Smooth muscle cell (in vitro differentiated cells): ENCODE measurements at regions not wholly inside any gene's neighbourhood (a gene's known extent, or its start where the extent isn't known, plus 50 kb on each side); places are given as distances from the start of the nearest gene placed in this dataset.

Source experiments
- DNase-seq: peaks from one replicate; lab custom pipeline; 2025; ENCODE audit not compliant: unreplicated experiment; lab: John Stamatoyannopoulos, UW
- H2AFZ ChIP-seq: fragments of 200-600 bp; sonication (generic); 2 replicates; pipeline ENCODE4 v1.6.0; 2016; ENCODE audit warnings: antibody characterized with exemption, low read depth, mild to moderate bottlenecking
- H3F3A ChIP-seq: fragments of 200-600 bp; sonication (generic); 2 replicates; pipeline ENCODE4 v1.6.0; 2017; ENCODE audit warnings: antibody characterized with exemption, low read depth
- H3K27ac ChIP-seq: fragments of 200-600 bp; sonication (generic); 2 replicates; pipeline ENCODE4 v1.5.1; 2016; ENCODE audit warnings: low read depth, mild to moderate bottlenecking
- H3K27me3 ChIP-seq: fragments of 200-600 bp; sonication (generic); 2 replicates; pipeline ENCODE4 v1.6.1; 2016; ENCODE audit warnings: low read depth, mild to moderate bottlenecking
- H3K36me3 ChIP-seq: fragments of 200-600 bp; sonication (generic); 2 replicates; pipeline ENCODE4 v1.5.1; 2016; ENCODE audit warnings: low read depth
- H3K4me1 ChIP-seq: fragments of 200-600 bp; sonication (generic); 2 replicates; pipeline ENCODE4 v1.5.1; 2016; ENCODE audit warnings: low read depth
- H3K4me2 ChIP-seq: fragments of 200-600 bp; sonication (generic); 2 replicates; pipeline ENCODE4 v1.6.0; 2016; ENCODE audit warnings: mild to moderate bottlenecking
- H3K4me3 ChIP-seq: fragments of 200-600 bp; sonication (generic); 2 replicates; pipeline ENCODE4 v1.5.1; 2016; ENCODE audit warnings: mild to moderate bottlenecking
- H3K79me2 ChIP-seq: fragments of 200-600 bp; sonication (generic); 2 replicates; pipeline ENCODE4 v1.6.0; 2016; ENCODE audit warnings: low read depth, mild to moderate bottlenecking
- H3K9ac ChIP-seq: fragments of 200-600 bp; sonication (generic); 2 replicates; pipeline ENCODE4 v1.6.0; 2016; ENCODE audit warnings: low read depth
- H3K9me3 ChIP-seq: fragments of 200-600 bp; sonication (generic); replicated peaks from 2 replicates; pipeline ENCODE4 v1.5.1; 2016; ENCODE audit warnings: low read depth
- H4K20me1 ChIP-seq: fragments of 200-600 bp; sonication (generic); 2 replicates; pipeline ENCODE4 v1.6.0; 2016; ENCODE audit warnings: low read depth
- WGBS: methylation state at CpG from one replicate; pipeline ENCODE4 v1.1.7; 2016; ENCODE audit warnings: low lambda C conversion rate; 5-methylcytosine and 5-hydroxymethylcytosine counted together
- TF ChIP-seq, protein P1 (sequence below): fragments of 200-600 bp; sonication (generic); IDR thresholded peaks from 2 replicates; pipeline ENCODE4 v1.5.1; 2017; ENCODE audit warnings: borderline replicate concordance, mild to moderate bottlenecking, antibody characterized with exemption; ENCODE audit not compliant: insufficient read depth, poor library complexity, severe bottlenecking

GRCh38 chr6:44054721-44055559 is 72.3 kb downstream of the MRPL14 start:
- Histone ChIP-seq H3K36me3 (no peaks in the 10 kb centered on the region), H4K20me1 (no peaks in the 10 kb centered on the region), H3K9ac (peak overlapping the region; percentile 71), H3K4me1 (peaks cover 24% of the 10 kb centered on the region), H3F3A (peaks cover 30% of the 10 kb centered on the region), H3K27me3 (no peaks in the 10 kb centered on the region), H3K27ac (peak overlapping the region; percentile 94), H3K4me2 (peak overlapping the region; percentile 64), H3K4me3 (no peak overlapping the region), H3K79me2 (no peaks in the 10 kb centered on the region), H2AFZ (no peak overlapping the region), H3K9me3 (no peaks in the 10 kb centered on the region)
- TF ChIP-seq, protein P1, sequence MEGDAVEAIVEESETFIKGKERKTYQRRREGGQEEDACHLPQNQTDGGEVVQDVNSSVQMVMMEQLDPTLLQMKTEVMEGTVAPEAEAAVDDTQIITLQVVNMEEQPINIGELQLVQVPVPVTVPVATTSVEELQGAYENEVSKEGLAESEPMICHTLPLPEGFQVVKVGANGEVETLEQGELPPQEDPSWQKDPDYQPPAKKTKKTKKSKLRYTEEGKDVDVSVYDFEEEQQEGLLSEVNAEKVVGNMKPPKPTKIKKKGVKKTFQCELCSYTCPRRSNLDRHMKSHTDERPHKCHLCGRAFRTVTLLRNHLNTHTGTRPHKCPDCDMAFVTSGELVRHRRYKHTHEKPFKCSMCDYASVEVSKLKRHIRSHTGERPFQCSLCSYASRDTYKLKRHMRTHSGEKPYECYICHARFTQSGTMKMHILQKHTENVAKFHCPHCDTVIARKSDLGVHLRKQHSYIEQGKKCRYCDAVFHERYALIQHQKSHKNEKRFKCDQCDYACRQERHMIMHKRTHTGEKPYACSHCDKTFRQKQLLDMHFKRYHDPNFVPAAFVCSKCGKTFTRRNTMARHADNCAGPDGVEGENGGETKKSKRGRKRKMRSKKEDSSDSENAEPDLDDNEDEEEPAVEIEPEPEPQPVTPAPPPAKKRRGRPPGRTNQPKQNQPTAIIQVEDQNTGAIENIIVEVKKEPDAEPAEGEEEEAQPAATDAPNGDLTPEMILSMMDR, result no peak
- 38% methylated on average over 8 of the region's 8 CpGs for WGBS
- DNase-seq, result no peak

- H3K27ac ChIP-seq, result peak overlapping the region; percentile 94
- peak overlapping the region; percentile 64 for H3K4me2 ChIP-seq
- no peaks in the 10 kb centered on the region for H3K27me3 ChIP-seq
- H3K9ac ChIP-seq, result peak overlapping the region; percentile 71
- peaks cover 30% of the 10 kb centered on the region for H3F3A ChIP-seq
- no peak overlapping the region for H3K4me3 ChIP-seq
- 49% methylated on average over 11 of the region's 11 CpGs for WGBS
- DNase-seq, result no peak
- H2AFZ ChIP-seq, result no peak overlapping the region
- H3K4me1 ChIP-seq, result peaks cover 26% of the 10 kb centered on the region
- no peaks in the 10 kb centered on the region for H3K36me3 ChIP-seq
- H3K79me2 ChIP-seq, result no peaks in the 10 kb centered on the region
- TF ChIP-seq, protein P1, result no peak
- H4K20me1 ChIP-seq, result no peaks in the 10 kb centered on the region
- no peaks in the 10 kb centered on the region for H3K9me3 ChIP-seq
Measured at GRCh38 chr6:44053760-44054556, 73.3 kb downstream of the MRPL14 start.

DNA sequence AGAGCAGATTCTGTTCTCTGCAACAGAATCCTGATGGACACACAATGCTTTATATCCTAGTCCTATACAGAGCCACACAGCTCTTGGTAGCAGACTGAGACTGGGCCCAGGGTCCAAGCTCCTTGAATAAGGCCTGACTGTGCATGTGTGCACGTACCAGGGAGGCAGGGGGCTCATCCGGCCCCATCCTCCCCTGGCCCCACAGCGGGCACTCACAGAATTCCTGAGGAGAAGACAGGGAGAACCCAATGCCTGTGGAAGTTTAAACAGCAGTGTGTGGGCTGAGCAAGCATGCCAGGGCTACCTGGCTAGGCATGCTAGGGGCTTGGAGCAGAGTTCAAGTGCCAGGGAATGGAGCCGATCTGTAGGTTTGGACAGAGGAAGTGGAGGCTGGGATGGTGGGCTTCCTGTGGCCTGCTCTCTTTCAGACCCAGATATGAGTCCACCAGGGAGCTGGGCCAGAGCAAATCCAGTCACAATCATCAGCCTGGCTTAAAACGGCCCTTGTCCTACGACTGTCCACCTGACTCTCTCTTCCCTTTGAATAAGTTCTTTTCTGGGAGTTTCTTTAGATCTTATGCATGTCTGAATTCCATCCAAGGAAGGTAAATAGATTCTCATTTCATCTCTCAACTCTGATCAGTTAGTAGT is 74.0 kb downstream of the MRPL14 start:
- H3K4me2 ChIP-seq, result peak overlapping the region; percentile 64
- H4K20me1 ChIP-seq, result no peaks in the 10 kb centered on the region

More for the DNA sequence above, 74.0 kb downstream of the MRPL14 start:
- Histone ChIP-seq H3K27ac (peak overlapping the region; percentile 94), H3K4me3 (no peak overlapping the region), H2AFZ (no peak overlapping the region), H3K4me1 (peaks cover 28% of the 10 kb centered on the region), H3K27me3 (no peaks in the 10 kb centered on the region), H3K9ac (peak overlapping the region; percentile 26), H3F3A (peaks cover 30% of the 10 kb centered on the region), H3K9me3 (no peaks in the 10 kb centered on the region), H3K36me3 (no peaks in the 10 kb centered on the region), H3K79me2 (no peaks in the 10 kb centered on the region)
- TF ChIP-seq, protein P1, result no peak
- no peak for DNase-seq
- 94% methylated on average over 6 of the region's 6 CpGs for WGBS
